Left ventricle myocardium inferior (tissue), 1 donor: ENCODE measurements at regions not wholly inside any gene's neighbourhood (a gene's known extent, or its start where the extent isn't known, plus 50 kb on each side); places are given as distances from the start of the nearest gene placed in this dataset.

Experiments
- DNase-seq: peaks from one replicate; pipeline ENCODE4 v3.0.0-alpha.2; 2020
- H3K27ac ChIP-seq: fragments of 200-600 bp; replicated peaks from 2 replicates; pipeline ENCODE4 v1.8.0; 2021
- H3K27me3 ChIP-seq: fragments of 200-600 bp; 2 replicates; pipeline ENCODE4 v1.8.0; 2021; ENCODE audit warnings: low read depth
- H3K36me3 ChIP-seq: fragments of 200-600 bp; 2 replicates; pipeline ENCODE4 v1.8.0; 2021
- H3K4me1 ChIP-seq: fragments of 200-600 bp; 2 replicates; pipeline ENCODE4 v1.8.0; 2021
- H3K4me3 ChIP-seq: fragments of 200-600 bp; 2 replicates; pipeline ENCODE4 v1.8.0; 2021; ENCODE audit warnings: mild to moderate bottlenecking, moderate library complexity
- H3K9me3 ChIP-seq: fragments of 200-600 bp; replicated peaks from 2 replicates; pipeline ENCODE4 v1.8.0; 2021
- CTCF ChIP-seq: fragments of 200-600 bp; IDR thresholded peaks from 2 replicates; pipeline ENCODE4 v1.8.0; 2021; ENCODE audit warnings: antibody characterized with exemption, mild to moderate bottlenecking, borderline replicate concordance
- intact Hi-C: fragments of 100-400 bp; cut with micrococcal nuclease; formaldehyde crosslinking; loops from one replicate; pipeline ENCODE4 v1.11.0; 2022
- donor health status: DM: no; HTN: yes; CAD: no; lungs with severe emphysema.

DNA sequence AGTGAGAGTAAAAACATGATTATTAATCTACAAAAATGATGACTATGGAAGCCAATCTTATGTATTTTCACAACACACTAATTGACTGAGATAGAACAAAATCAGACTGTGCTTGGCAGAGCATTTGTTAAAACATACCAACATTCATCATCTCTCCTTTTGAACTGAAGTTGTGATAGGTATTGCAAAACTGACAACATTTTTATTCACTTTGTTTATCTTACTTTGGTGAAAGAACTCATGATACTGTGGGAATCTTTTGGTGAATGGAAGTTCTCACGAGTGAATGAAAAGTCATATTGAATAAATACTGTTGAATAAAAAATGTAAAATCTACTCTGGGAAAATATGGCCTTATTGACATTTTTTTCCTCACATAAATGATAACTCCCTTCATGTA, 1430.2 kb upstream of the PIK3C3 start:
- no peaks in the 10 kb centered on the region for H3K9me3 ChIP-seq
- H3K4me1 ChIP-seq = no peaks in the 10 kb centered on the region
- H3K4me3 ChIP-seq = no peak overlapping the region
- no peaks in the 10 kb centered on the region for H3K36me3 ChIP-seq
- no peak overlapping the region for H3K27ac ChIP-seq
- no peak for TF ChIP-seq CTCF
- no peak for DNase-seq
- no peaks in the 10 kb centered on the region for H3K27me3 ChIP-seq
- intact Hi-C loops = no loop called here

- Histone ChIP-seq H3K27ac (no peak overlapping the region), H3K27me3 (no peaks in the 10 kb centered on the region), H3K36me3 (no peaks in the 10 kb centered on the region), H3K9me3 (no peaks in the 10 kb centered on the region), H3K4me3 (no peak overlapping the region), H3K4me1 (no peaks in the 10 kb centered on the region)
- no peak for TF ChIP-seq CTCF
- DNase-seq = no peak
- intact Hi-C loops = no loop called here
Measured at GRCh38 chr18:40523287-40523686, 1431.7 kb upstream of the PIK3C3 start.

- Histone ChIP-seq H3K4me1 (no peaks in the 10 kb centered on the region), H3K27ac (no peak overlapping the region), H3K4me3 (no peak overlapping the region), H3K27me3 (no peaks in the 10 kb centered on the region), H3K36me3 (no peaks in the 10 kb centered on the region), H3K9me3 (no peaks in the 10 kb centered on the region)
- no peak for DNase-seq
- intact Hi-C loops = no loop called here
- no peak for TF ChIP-seq CTCF
Measured at GRCh38 chr18:40501026-40501425, 1454.0 kb upstream of the PIK3C3 start.

- Histone ChIP-seq H3K36me3 (no peaks in the 10 kb centered on the region), H3K27ac (no peak overlapping the region), H3K4me1 (no peaks in the 10 kb centered on the region), H3K9me3 (no peaks in the 10 kb centered on the region), H3K4me3 (no peak overlapping the region), H3K27me3 (no peaks in the 10 kb centered on the region)
- no peak for TF ChIP-seq CTCF
- intact Hi-C loops = no loop called here
- DNase-seq = no peak
Measured at GRCh38 chr18:40494603-40495002, 1460.4 kb upstream of the PIK3C3 start.

- intact Hi-C loops = no loop called here
- H3K27ac ChIP-seq = no peak overlapping the region
- no peak overlapping the region for H3K4me3 ChIP-seq
- H3K36me3 ChIP-seq = no peaks in the 10 kb centered on the region
- H3K4me1 ChIP-seq = no peaks in the 10 kb centered on the region
- no peak for TF ChIP-seq CTCF
- no peak for DNase-seq
- no peaks in the 10 kb centered on the region for H3K9me3 ChIP-seq
- H3K27me3 ChIP-seq = no peaks in the 10 kb centered on the region
Measured at GRCh38 chr18:40493316-40493715, 1461.7 kb upstream of the PIK3C3 start.

- H3K27ac ChIP-seq = no peak overlapping the region
- no peaks in the 10 kb centered on the region for H3K9me3 ChIP-seq
- DNase-seq = no peak
- intact Hi-C loops = no loop called here
- no peak overlapping the region for H3K4me3 ChIP-seq
- no peaks in the 10 kb centered on the region for H3K4me1 ChIP-seq
- no peak for TF ChIP-seq CTCF
- no peaks in the 10 kb centered on the region for H3K36me3 ChIP-seq
- no peaks in the 10 kb centered on the region for H3K27me3 ChIP-seq
Measured at GRCh38 chr18:40489301-40489700, 1465.7 kb upstream of the PIK3C3 start.
